ENCODE measurements at regions not wholly inside any gene's neighbourhood (a gene's known extent, or its start where the extent isn't known, plus 50 kb on each side); places are given as distances from the start of the nearest gene placed in this dataset.

GRCh38 chr1:81230983-81231728 lies 569.6 kb upstream of the ADGRL2 start:
- H3K4me3 ChIP-seq (ENCODE audit: insufficient read depth, low read length, poor library complexity, severe bottlenecking), result no peak overlapping the region
- H3K9me2 ChIP-seq (replicated peaks; ENCODE audit: insufficient read depth, low read length), result no peaks in the 10 kb centered on the region
- no peaks in the 10 kb centered on the region for H3K79me2 ChIP-seq (ENCODE audit: insufficient read depth, low read length)
- no peak overlapping the region for H3K27ac ChIP-seq (ENCODE audit: low read depth, low read length)
- H4K20me1 ChIP-seq (ENCODE audit: low read depth, low read length), result no peaks in the 10 kb centered on the region
- no peaks in the 10 kb centered on the region for H3K9me3 ChIP-seq (ENCODE audit: insufficient read depth, low read length)
- H2AFZ ChIP-seq (ENCODE audit: low read depth, low read length, severe bottlenecking), result no peak overlapping the region
- no peaks in the 10 kb centered on the region for H3K27me3 ChIP-seq (ENCODE audit: low read length)
- TF ChIP-seq CTCF (IDR thresholded peaks at IDR 0.05; ENCODE audit: insufficient read depth, low read length, poor library complexity, severe bottlenecking), result no peak
- TF ChIP-seq EZH2phosphoT487 (conservative IDR thresholded peaks at IDR 0.05; ENCODE audit: low read length), result no peak
- H3K4me2 ChIP-seq (ENCODE audit: low read depth, low read length, poor library complexity, severe bottlenecking), result no peak overlapping the region
- H3K9ac ChIP-seq (ENCODE audit: low read length), result no peak overlapping the region
- H3K36me3 ChIP-seq (ENCODE audit: low read length), result no peaks in the 10 kb centered on the region; the same call in 1 of the 2 replicates
- H3F3A ChIP-seq (ENCODE audit: insufficient read depth), result no peaks in the 10 kb centered on the region

- Histone ChIP-seq H4K20me1 (ENCODE audit: low read depth, low read length) (no peaks in the 10 kb centered on the region), H2AFZ (ENCODE audit: low read depth, low read length, severe bottlenecking) (no peak overlapping the region), H3K79me2 (ENCODE audit: insufficient read depth, low read length) (no peaks in the 10 kb centered on the region), H3K9me3 (ENCODE audit: insufficient read depth, low read length) (no peaks in the 10 kb centered on the region), H3K4me2 (ENCODE audit: low read depth, low read length, poor library complexity, severe bottlenecking) (no peak overlapping the region), H3K9ac (ENCODE audit: low read length) (no peak overlapping the region), H3F3A (ENCODE audit: insufficient read depth) (no peaks in the 10 kb centered on the region), H3K9me2 (replicated peaks; ENCODE audit: insufficient read depth, low read length) (no peaks in the 10 kb centered on the region), H3K27ac (ENCODE audit: low read depth, low read length) (no peak overlapping the region), H3K27me3 (ENCODE audit: low read length) (no peaks in the 10 kb centered on the region), H3K36me3 (ENCODE audit: low read length) (no peaks in the 10 kb centered on the region; the same call in 1 of the 2 replicates), H3K4me3 (ENCODE audit: insufficient read depth, low read length, poor library complexity, severe bottlenecking) (no peak overlapping the region)
- TF ChIP-seq EZH2phosphoT487 (conservative IDR thresholded peaks at IDR 0.05; ENCODE audit: low read length) (no peak), CTCF (IDR thresholded peaks at IDR 0.05; ENCODE audit: insufficient read depth, low read length, poor library complexity, severe bottlenecking) (no peak)
These were observed 571.8 kb upstream of the ADGRL2 start for GRCh38 chr1:81228926-81229325.

- H3K27ac ChIP-seq (ENCODE audit: low read depth, low read length), result no peak overlapping the region
- no peak overlapping the region for H3K4me2 ChIP-seq (ENCODE audit: low read depth, low read length, poor library complexity, severe bottlenecking)
- H2AFZ ChIP-seq (ENCODE audit: low read depth, low read length, severe bottlenecking), result no peak overlapping the region
- H3K9me3 ChIP-seq (ENCODE audit: insufficient read depth, low read length), result peaks cover 1% of the 10 kb centered on the region; the same call in 1 of the 2 replicates
- no peaks in the 10 kb centered on the region for H3K9me2 ChIP-seq (replicated peaks; ENCODE audit: insufficient read depth, low read length)
- no peak overlapping the region for H3K4me3 ChIP-seq (ENCODE audit: insufficient read depth, low read length, poor library complexity, severe bottlenecking)
- no peaks in the 10 kb centered on the region for H3K79me2 ChIP-seq (ENCODE audit: insufficient read depth, low read length)
- H3F3A ChIP-seq (ENCODE audit: insufficient read depth), result no peaks in the 10 kb centered on the region
- no peaks in the 10 kb centered on the region for H4K20me1 ChIP-seq (ENCODE audit: low read depth, low read length)
- H3K9ac ChIP-seq (ENCODE audit: low read length), result no peak overlapping the region
- H3K27me3 ChIP-seq (ENCODE audit: low read length), result no peaks in the 10 kb centered on the region
- no peak for TF ChIP-seq CTCF (IDR thresholded peaks at IDR 0.05; ENCODE audit: insufficient read depth, low read length, poor library complexity, severe bottlenecking)
- TF ChIP-seq EZH2phosphoT487 (conservative IDR thresholded peaks at IDR 0.05; ENCODE audit: low read length), result no peak
- H3K36me3 ChIP-seq (ENCODE audit: low read length), result no peaks in the 10 kb centered on the region
These were observed 574.2 kb upstream of the ADGRL2 start for GRCh38 chr1:81226603-81226928.

All from SU-DHL-6 (cell line).